ENCODE measurements at regions not wholly inside any gene's neighbourhood (a gene's known extent, or its start where the extent isn't known, plus 50 kb on each side); places are given as distances from the start of the nearest gene placed in this dataset.

GRCh38 chr10:121290674-121291073 lies 307.6 kb downstream of the FGFR2 start:
- TF ChIP-seq CTCF (conservative IDR thresholded peaks at IDR 0.05; ENCODE audit: low read depth in 2 of 2): no peak
- no peak for TF ChIP-seq EZH2phosphoT487 (IDR thresholded peaks at IDR 0.05; ENCODE audit: unreplicated experiment)
- TF ChIP-seq REST (IDR thresholded peaks at IDR 0.05; ENCODE audit: unreplicated experiment): no peak
- TF ChIP-seq EZH2 (IDR thresholded peaks at IDR 0.05; ENCODE audit: low read depth, unreplicated experiment): no peak
- TF ChIP-seq POLR2AphosphoS5 (IDR thresholded peaks at IDR 0.05; ENCODE audit: low read depth): no peak
- TF ChIP-seq CREB1 (CRISPR knock-in tag; IDR thresholded peaks at IDR 0.05; ENCODE audit: low read depth): no peak

Data from GM23338 (cell line).